K562 (cell line): ENCODE measurements at regions not wholly inside any gene's neighbourhood (a gene's known extent, or its start where the extent isn't known, plus 50 kb on each side); places are given as distances from the start of the nearest gene placed in this dataset.

ENCODE experiments used
- ATAC-seq: fragments of 200-7000 bp; cut with Tn5 transposase; 3 replicates; pipeline ENCODE4 v1.9.1; 2020; ENCODE audit warnings: moderate library complexity
- BruUV-seq: library from RNA; stranded (reverse); fragments of 400-500 nt; replicated peaks from 2 replicates; lab custom pipeline; 2021; lab: Mats Ljungman, UMichigan
- CTCF ChIA-PET: fragments of 300-600 bp; formaldehyde crosslinking; extraction: SDS; loops from one replicate; lab custom pipeline; 2021; ENCODE audit warnings: low intra/inter-chr PET ratio; lab: Yijun Ruan, JAX
- POLR2A ChIA-PET: fragments of 300-600, 350-650 bp; sonication (Branson Sonifier 250); formaldehyde crosslinking; extraction: SDS; loops from one replicate; lab custom pipeline; 2021; ENCODE audit warnings: antibody characterized with exemption, inconsistent platforms; lab: Yijun Ruan, JAX
- DNase-seq, 4 experiments: peaks; one replicate each; pipeline versions ENCODE4 v3.0.0 to v3.0.0-alpha.2; 2011 to 2018; ENCODE audit warnings: low spot score in 3 of 4, mixed read lengths in 3 of 4; ENCODE audit errors: extremely low read depth in 1 of 4
- FAIRE-seq: peaks from 2 replicates; lab custom pipeline; 2011; peaks lifted over from hg19 to GRCh38; lab: Jason Lieb, UNC
- H2AFZ ChIP-seq: 2 replicates; pipeline ENCODE4 v1.6.0; 2011; ENCODE audit warnings: low read depth, low read length, control low read depth, inconsistent platforms
- H3K27ac ChIP-seq: fragments of 200-600 bp; 3 replicates; pipeline ENCODE4 v1.8.0; 2011; ENCODE audit warnings: low read depth, mild to moderate bottlenecking, control low read depth, inconsistent platforms, low read length, moderate library complexity, mixed read lengths; ENCODE audit errors: extremely low read depth
- H3K27me3 ChIP-seq, 2 experiments: fragments of 300-600 bp in 1 of 2; 2 replicates in 1 of 2; 3 replicates in 1 of 2; pipeline versions ENCODE4 v1.6.0 to v1.8.0; 2011; ENCODE audit warnings: inconsistent platforms in 2 of 2, low read length in 2 of 2, mild to moderate bottlenecking in 1 of 2, mixed read lengths in 1 of 2, moderate library complexity in 1 of 2; ENCODE audit not compliant: control insufficient read depth in 2 of 2, insufficient read depth in 2 of 2
- H3K36me3 ChIP-seq: fragments of 300-600 bp; 3 replicates; pipeline ENCODE4 v1.8.0; 2011; ENCODE audit warnings: mild to moderate bottlenecking, low read length, inconsistent platforms; ENCODE audit not compliant: control insufficient read depth, insufficient read depth
- H3K4me1 ChIP-seq, 2 experiments: fragments of 200-600 bp in 1 of 2; replicated peaks in 1 of 2; 2 replicates in 1 of 2; 3 replicates in 1 of 2; pipeline versions ENCODE4 v1.5.1 to v1.8.0; 2011; ENCODE audit warnings: inconsistent platforms in 2 of 2, low read length in 2 of 2, mild to moderate bottlenecking in 1 of 2, mixed read lengths in 1 of 2, moderate library complexity in 1 of 2; ENCODE audit not compliant: control insufficient read depth in 2 of 2, insufficient read depth in 2 of 2
- H3K4me2 ChIP-seq: 2 replicates; pipeline ENCODE4 v1.6.1; 2011; ENCODE audit warnings: low read length, control low read depth, inconsistent platforms, mixed read lengths; ENCODE audit not compliant: insufficient read depth
- H3K4me3 ChIP-seq: fragments of 200-600 bp; sonication (generic), shearing (Covaris generic); 2 replicates; pipeline ENCODE4 v1.5.1; 2016; ENCODE audit warnings: control low read depth, inconsistent platforms
- H3K79me2 ChIP-seq: fragments of 200-600 bp; 3 replicates; pipeline ENCODE4 v1.8.0; 2011; ENCODE audit warnings: low read length, inconsistent platforms; ENCODE audit not compliant: control insufficient read depth, insufficient read depth
- H3K9ac ChIP-seq, 2 experiments: 2 replicates each; pipeline versions ENCODE4 v1.6.0 to v1.6.1; 2011; ENCODE audit warnings: low read depth in 2 of 2, low read length in 2 of 2, control low read depth in 1 of 2, inconsistent platforms in 1 of 2, mild to moderate bottlenecking in 1 of 2, mixed read lengths in 1 of 2; ENCODE audit not compliant: insufficient read depth in 1 of 2
- H3K9me1 ChIP-seq: one replicate; pipeline ENCODE4 v1.6.0; 2011; ENCODE audit warnings: inconsistent platforms, mild to moderate bottlenecking, low read length, moderate library complexity; ENCODE audit not compliant: control insufficient read depth, insufficient read depth
- H3K9me3 ChIP-seq: replicated peaks from 2 replicates; pipeline ENCODE4 v1.5.1; 2011; ENCODE audit warnings: low read depth, low read length, inconsistent platforms; ENCODE audit not compliant: control insufficient read depth, insufficient read depth
- H4K20me1 ChIP-seq: replicated peaks from 2 replicates; pipeline ENCODE4 v1.6.1; 2011; ENCODE audit warnings: low read length, inconsistent platforms, mixed read lengths; ENCODE audit not compliant: control insufficient read depth, insufficient read depth
- DACH1 ChIP-seq: fragments of 450-650 bp; IDR thresholded peaks from 2 replicates; pipeline ENCODE4 v1.6.1; 2018; ENCODE audit not compliant: partially characterized antibody
- FOXJ3 ChIP-seq: sonication (generic); formaldehyde crosslinking; IDR thresholded peaks from 2 replicates; pipeline ENCODE4 v1.4.0; 2020; ENCODE audit warnings: mild to moderate bottlenecking, missing genetic modification reagents
- HDAC2 ChIP-seq: fragments of 450-650 bp; IDR thresholded peaks from 2 replicates; pipeline ENCODE4 v1.6.1; 2016; ENCODE audit warnings: mild to moderate bottlenecking
- KDM5B ChIP-seq: fragments of 200-600 bp; sonication (generic); IDR thresholded peaks from 2 replicates; pipeline ENCODE4 v1.6.1; 2012; ENCODE audit warnings: low read depth, mild to moderate bottlenecking, moderate library complexity, low read length, control low read depth, inconsistent platforms; ENCODE audit not compliant: insufficient replicate concordance
- TARDBP ChIP-seq: fragments of 450-650 bp; IDR thresholded peaks from 2 replicates; pipeline ENCODE4 v1.6.1; 2016
- TGIF2 ChIP-seq: sonication (generic); formaldehyde crosslinking; IDR thresholded peaks from 2 replicates; pipeline ENCODE4 v1.8.1; 2022; ENCODE audit warnings: mild to moderate bottlenecking, missing genetic modification reagents, moderate library complexity
- WGBS: fragments of 100-300 bp; shearing (Covaris generic); methylation state at CpG from one replicate; pipeline ENCODE4 v1.1.6; 2016; ENCODE audit warnings: low coverage, mixed read lengths; ENCODE audit not compliant: insufficient coverage; ENCODE audit errors: missing lambda C conversion rate; 5-methylcytosine and 5-hydroxymethylcytosine counted together
- in situ Hi-C: fragments of 300-500 bp; cut with MboI; formaldehyde crosslinking; loops from 4 replicates; pipeline ENCODE4 v1.15.0; 2018; ENCODE audit warnings: inconsistent platforms, mixed read lengths
- intact Hi-C: fragments of 100-400 bp; cut with micrococcal nuclease; formaldehyde crosslinking; loops from 2 replicates; pipeline ENCODE4 v1.14.2; 2022
- TF ChIP-seq, protein P1 (sequence below): sonication (generic); formaldehyde crosslinking; IDR thresholded peaks from 2 replicates; pipeline ENCODE4 v1.8.0; 2023; ENCODE audit warnings: mild to moderate bottlenecking, missing genetic modification reagents
- TF ChIP-seq, protein P2 (sequence below): sonication (generic); formaldehyde crosslinking; IDR thresholded peaks from 2 replicates; pipeline ENCODE4 v1.8.0; 2022; ENCODE audit warnings: mild to moderate bottlenecking, missing genetic modification reagents, borderline replicate concordance

DNA sequence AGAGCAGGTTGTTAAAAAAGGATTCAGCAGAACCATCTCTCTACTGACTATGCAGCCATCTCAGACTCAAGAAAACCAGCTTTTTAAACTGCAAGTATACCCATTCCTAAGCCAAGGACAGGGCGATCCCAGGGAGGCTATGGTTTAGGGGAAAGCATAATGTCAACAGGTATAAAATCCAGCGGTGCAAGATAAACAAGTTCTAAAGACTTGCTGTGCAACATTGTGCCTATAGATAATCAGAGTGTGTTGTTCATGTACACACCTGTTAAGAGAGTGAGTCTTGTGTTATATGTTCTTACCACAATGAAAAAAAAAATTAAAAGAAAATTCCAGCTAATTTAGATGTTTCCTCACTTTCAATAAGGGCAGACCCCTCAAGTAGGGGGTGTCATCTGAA, 63.6 kb upstream of the DIRAS2 start (continued):
- TF ChIP-seq, protein P1, sequence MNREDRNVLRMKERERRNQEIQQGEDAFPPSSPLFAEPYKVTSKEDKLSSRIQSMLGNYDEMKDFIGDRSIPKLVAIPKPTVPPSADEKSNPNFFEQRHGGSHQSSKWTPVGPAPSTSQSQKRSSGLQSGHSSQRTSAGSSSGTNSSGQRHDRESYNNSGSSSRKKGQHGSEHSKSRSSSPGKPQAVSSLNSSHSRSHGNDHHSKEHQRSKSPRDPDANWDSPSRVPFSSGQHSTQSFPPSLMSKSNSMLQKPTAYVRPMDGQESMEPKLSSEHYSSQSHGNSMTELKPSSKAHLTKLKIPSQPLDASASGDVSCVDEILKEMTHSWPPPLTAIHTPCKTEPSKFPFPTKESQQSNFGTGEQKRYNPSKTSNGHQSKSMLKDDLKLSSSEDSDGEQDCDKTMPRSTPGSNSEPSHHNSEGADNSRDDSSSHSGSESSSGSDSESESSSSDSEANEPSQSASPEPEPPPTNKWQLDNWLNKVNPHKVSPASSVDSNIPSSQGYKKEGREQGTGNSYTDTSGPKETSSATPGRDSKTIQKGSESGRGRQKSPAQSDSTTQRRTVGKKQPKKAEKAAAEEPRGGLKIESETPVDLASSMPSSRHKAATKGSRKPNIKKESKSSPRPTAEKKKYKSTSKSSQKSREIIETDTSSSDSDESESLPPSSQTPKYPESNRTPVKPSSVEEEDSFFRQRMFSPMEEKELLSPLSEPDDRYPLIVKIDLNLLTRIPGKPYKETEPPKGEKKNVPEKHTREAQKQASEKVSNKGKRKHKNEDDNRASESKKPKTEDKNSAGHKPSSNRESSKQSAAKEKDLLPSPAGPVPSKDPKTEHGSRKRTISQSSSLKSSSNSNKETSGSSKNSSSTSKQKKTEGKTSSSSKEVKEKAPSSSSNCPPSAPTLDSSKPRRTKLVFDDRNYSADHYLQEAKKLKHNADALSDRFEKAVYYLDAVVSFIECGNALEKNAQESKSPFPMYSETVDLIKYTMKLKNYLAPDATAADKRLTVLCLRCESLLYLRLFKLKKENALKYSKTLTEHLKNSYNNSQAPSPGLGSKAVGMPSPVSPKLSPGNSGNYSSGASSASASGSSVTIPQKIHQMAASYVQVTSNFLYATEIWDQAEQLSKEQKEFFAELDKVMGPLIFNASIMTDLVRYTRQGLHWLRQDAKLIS: no peak
- TF ChIP-seq DACH1: no peak
- no peak for TF ChIP-seq KDM5B

DNA sequence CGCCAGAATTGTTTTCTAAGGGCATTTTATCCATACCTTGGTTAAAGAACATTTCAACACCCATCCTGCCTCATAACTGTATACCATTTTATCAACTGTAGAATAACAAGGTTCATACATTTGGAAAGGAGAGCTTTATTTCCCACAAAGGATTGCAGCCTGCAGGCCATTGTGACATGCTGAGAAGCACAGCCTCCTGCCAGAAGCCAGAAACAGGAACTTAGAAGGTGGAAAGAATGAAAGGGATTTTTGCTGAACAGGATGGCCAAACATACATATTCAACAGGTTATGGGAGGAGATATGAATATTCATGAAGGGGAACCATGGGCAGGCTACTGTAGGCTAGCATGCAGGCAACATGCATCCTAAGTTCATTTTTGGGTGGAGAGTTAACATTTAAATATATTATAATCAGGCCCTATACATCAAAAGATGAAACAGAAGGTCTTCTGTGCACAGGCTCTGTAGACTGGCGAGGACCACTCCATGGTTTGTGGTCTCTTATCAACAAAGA, 59.9 kb upstream of the DIRAS2 start:
- no peak overlapping the region for H3K4me3 ChIP-seq
- no peak overlapping the region for H3K4me2 ChIP-seq
- intact Hi-C loops (no loop called here), in situ Hi-C loops (no loop called here)
- TF ChIP-seq TGIF2: no peak
- TF ChIP-seq TARDBP: no peak
- TF ChIP-seq, protein P2, sequence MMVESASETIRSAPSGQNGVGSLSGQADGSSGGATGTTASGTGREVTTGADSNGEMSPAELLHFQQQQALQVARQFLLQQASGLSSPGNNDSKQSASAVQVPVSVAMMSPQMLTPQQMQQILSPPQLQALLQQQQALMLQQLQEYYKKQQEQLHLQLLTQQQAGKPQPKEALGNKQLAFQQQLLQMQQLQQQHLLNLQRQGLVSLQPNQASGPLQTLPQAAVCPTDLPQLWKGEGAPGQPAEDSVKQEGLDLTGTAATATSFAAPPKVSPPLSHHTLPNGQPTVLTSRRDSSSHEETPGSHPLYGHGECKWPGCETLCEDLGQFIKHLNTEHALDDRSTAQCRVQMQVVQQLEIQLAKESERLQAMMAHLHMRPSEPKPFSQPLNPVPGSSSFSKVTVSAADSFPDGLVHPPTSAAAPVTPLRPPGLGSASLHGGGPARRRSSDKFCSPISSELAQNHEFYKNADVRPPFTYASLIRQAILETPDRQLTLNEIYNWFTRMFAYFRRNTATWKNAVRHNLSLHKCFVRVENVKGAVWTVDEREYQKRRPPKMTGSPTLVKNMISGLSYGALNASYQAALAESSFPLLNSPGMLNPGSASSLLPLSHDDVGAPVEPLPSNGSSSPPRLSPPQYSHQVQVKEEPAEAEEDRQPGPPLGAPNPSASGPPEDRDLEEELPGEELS (CRISPR knock-in tag): no peak
- TF ChIP-seq HDAC2: no peak
- no peak for TF ChIP-seq FOXJ3 (CRISPR knock-in tag)
- no peak overlapping the region for H3K27ac ChIP-seq
- H3K9me1 ChIP-seq: no peaks in the 10 kb centered on the region
- H3K4me1 ChIP-seq: no peaks in the 10 kb centered on the region
- ATAC-seq (no peak), DNase-seq (no peak), FAIRE-seq (no peak)
- no peak overlapping the region for H2AFZ ChIP-seq
- H3K27me3 ChIP-seq: peaks cover 0 to 5% of the 10 kb centered on the region in 2 experiments; a peak in 1 of 5 replicates
- no TSS peak for BruUV-seq
- H3K9ac ChIP-seq: no peak overlapping the region
- CTCF ChIA-PET: no interaction called here
- H4K20me1 ChIP-seq: no peaks in the 10 kb centered on the region
- WGBS: 0% methylated on average over 2 of the region's 2 CpGs
- POLR2A ChIA-PET: no interaction called here
- H3K79me2 ChIP-seq: no peaks in the 10 kb centered on the region
- H3K36me3 ChIP-seq: no peaks in the 10 kb centered on the region
- no peaks in the 10 kb centered on the region for H3K9me3 ChIP-seq
